Right atrium auricular region (tissue), 2 donors: ENCODE measurements at regions not wholly inside any gene's neighbourhood (a gene's known extent, or its start where the extent isn't known, plus 50 kb on each side); places are given as distances from the start of the nearest gene placed in this dataset.

Source experiments
- DNase-seq: peaks from one replicate; pipeline ENCODE4 v3.0.0-alpha.2; 2019; ENCODE audit warnings: low spot score
- H3K27ac ChIP-seq, 2 donors: fragments of 200-600 bp; sonication (generic); 1 replicate in 1 of 2; 2 replicates in 1 of 2; pipeline ENCODE4 v1.5.1; 2016 to 2019
- H3K27me3 ChIP-seq, 2 donors: fragments of 200-600 bp; sonication (generic); one replicate each; pipeline versions ENCODE4 v1.5.1 to v1.6.0; 2017 to 2019
- H3K36me3 ChIP-seq: fragments of 200-600 bp; sonication (generic); one replicate; pipeline ENCODE4 v1.5.1; 2016
- H3K4me1 ChIP-seq, 2 donors: fragments of 200-600 bp; sonication (generic); one replicate each; pipeline versions ENCODE4 v1.5.1 to v1.6.0; 2017 to 2019
- H3K4me3 ChIP-seq, 2 donors: fragments of 200-600 bp; sonication (generic); 1 replicate in 1 of 2; 2 replicates in 1 of 2; pipeline ENCODE4 v1.5.1; 2017 to 2019; ENCODE audit warnings: mild to moderate bottlenecking in 1 of 2, moderate library complexity in 1 of 2
- H3K9me3 ChIP-seq, 2 donors: fragments of 200-600 bp; sonication (generic); one replicate each; pipeline ENCODE4 v1.5.1; 2019
- TF ChIP-seq, protein P1 (sequence below), 2 donors: fragments of 200-600 bp; sonication (generic); IDR thresholded peaks; one replicate each; pipeline ENCODE4 v1.5.1; 2019; ENCODE audit warnings: antibody characterized with exemption in 2 of 2

DNA sequence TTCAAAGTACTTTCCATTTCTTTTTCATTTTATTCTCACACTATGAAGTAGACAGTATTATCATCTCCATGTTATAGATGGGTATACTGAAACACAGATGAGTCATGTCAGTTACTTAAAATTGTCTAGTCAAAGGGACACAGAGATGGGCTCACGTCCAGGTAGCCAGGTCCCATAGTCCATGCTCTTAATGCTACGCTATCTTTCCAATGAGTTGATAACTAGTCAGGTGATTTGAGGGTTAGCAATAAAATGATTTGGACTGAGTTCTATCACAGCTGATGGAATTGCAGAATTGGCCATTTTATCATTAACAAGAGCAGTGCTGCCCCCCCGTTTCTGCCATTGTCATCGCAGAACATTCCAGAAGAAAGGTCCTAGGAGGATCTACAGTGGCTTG lies 318.9 kb downstream of the DLEU7 start:
- no peaks in the 10 kb centered on the region for H3K9me3 ChIP-seq
- H3K27me3 ChIP-seq, result no peaks in the 10 kb centered on the region
- no peak for DNase-seq
- H3K27ac ChIP-seq, result no peak overlapping the region
- no peaks in the 10 kb centered on the region for H3K36me3 ChIP-seq
- no peak overlapping the region for H3K4me3 ChIP-seq
- peaks cover 0 to 54% of the 10 kb centered on the region in 2 donors for H3K4me1 ChIP-seq
- TF ChIP-seq, protein P1, sequence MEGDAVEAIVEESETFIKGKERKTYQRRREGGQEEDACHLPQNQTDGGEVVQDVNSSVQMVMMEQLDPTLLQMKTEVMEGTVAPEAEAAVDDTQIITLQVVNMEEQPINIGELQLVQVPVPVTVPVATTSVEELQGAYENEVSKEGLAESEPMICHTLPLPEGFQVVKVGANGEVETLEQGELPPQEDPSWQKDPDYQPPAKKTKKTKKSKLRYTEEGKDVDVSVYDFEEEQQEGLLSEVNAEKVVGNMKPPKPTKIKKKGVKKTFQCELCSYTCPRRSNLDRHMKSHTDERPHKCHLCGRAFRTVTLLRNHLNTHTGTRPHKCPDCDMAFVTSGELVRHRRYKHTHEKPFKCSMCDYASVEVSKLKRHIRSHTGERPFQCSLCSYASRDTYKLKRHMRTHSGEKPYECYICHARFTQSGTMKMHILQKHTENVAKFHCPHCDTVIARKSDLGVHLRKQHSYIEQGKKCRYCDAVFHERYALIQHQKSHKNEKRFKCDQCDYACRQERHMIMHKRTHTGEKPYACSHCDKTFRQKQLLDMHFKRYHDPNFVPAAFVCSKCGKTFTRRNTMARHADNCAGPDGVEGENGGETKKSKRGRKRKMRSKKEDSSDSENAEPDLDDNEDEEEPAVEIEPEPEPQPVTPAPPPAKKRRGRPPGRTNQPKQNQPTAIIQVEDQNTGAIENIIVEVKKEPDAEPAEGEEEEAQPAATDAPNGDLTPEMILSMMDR (IDR thresholded peaks at IDR 0.05), result no peak

DNA sequence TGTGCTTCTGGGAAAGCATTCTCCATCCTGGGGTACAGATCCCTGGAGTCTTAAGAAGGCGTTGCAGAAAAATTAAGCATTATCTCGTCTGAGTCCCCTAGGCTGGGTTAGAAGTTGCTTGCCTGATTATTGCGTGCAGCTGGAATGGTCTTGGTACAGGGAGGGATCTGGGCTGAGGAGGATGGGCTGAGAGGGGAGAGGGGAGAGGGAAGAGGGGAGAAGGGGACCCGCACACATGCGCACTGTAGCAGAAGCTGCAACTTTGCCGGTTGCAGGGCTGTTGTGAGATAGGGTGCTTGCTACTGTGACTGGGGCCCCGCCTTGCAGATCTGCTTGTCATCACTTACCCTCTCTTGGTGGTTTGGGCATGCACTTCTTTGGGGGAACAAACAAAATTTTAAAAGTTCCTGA lies 316.8 kb downstream of the DLEU7 start:
- Histone ChIP-seq H3K4me3 (no peak overlapping the region), H3K9me3 (no peaks in the 10 kb centered on the region), H3K4me1 (peaks cover 0 to 55% of the 10 kb centered on the region in 2 donors), H3K36me3 (no peaks in the 10 kb centered on the region), H3K27me3 (no peaks in the 10 kb centered on the region), H3K27ac (no peak overlapping the region)
- TF ChIP-seq, protein P1 (IDR thresholded peaks at IDR 0.05), result no peak
- DNase-seq, result no peak

DNA sequence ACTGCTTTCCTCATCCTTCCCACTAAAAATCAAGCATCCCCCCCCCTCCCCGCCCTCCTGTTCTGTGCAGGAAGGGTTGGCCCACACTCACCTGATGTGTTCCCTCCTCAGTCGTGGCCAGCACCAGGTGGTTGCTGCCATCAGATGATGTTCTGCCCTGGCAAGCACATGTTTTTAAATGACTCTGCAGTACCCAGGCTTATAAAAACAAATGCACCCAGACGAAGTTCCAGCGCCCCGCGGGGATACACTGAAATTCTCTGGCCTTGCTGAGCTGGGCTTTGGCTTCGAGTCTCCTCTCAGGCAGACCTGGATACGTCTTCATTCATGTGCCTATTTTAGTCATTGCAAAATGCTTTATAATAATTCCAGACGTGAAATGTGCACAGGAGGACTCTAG lies 316.3 kb downstream of the DLEU7 start:
- no peak for DNase-seq
- H3K9me3 ChIP-seq, result no peaks in the 10 kb centered on the region
- no peak overlapping the region for H3K4me3 ChIP-seq
- TF ChIP-seq, protein P1 (IDR thresholded peaks at IDR 0.05), result no peak
- H3K36me3 ChIP-seq, result no peaks in the 10 kb centered on the region
- H3K4me1 ChIP-seq, result peaks cover 0 to 50% of the 10 kb centered on the region in 2 donors
- no peaks in the 10 kb centered on the region for H3K27me3 ChIP-seq
- no peak overlapping the region for H3K27ac ChIP-seq

DNA sequence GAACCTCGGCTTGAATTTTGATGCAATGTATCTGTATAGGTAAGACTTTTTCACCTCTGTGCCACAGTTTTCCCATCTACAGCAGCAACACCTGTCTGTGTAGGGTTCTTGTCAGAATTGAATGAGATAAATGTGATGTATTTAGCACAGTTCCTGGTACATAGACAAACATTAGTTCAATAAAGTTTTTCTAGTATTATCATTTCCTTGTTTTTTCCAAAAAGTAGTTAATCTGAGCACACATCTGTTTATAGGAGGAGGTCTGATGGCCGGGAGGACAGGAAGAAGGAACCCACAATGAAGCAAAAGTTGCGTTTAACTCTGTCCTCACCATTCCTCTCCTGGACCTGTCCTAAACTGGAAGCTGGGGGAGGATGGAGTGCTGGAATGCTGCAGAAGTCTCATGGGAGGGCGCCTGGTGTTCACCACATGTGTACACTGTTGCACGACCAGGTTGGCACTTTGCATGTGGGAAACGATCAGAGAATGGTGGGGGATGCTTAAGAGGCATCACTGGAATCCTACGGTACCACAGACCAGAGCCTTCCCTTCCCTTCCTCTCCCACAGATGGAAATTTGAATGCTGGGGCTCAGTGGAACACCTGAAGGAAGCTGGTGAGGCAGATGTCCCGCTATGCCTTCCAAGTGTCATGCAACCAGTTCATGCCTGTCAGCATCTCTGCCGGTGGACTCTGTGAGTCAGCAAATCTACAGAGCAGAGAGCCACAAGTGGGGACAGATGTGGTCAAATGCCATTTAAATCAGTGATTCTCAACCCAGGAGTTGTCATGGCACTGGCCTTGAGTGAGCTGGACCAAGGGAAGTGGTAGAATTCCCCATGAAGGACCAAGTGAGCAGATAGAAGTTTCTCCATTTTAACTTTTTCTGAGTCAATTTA lies 315.6 kb downstream of the DLEU7 start:
- Histone ChIP-seq H3K27ac (peak overlapping the region in 1 of 2 donors; percentile 58), H3K4me1 (peaks cover 0 to 46% of the 10 kb centered on the region in 2 donors), H3K9me3 (no peaks in the 10 kb centered on the region), H3K36me3 (no peaks in the 10 kb centered on the region), H3K27me3 (no peaks in the 10 kb centered on the region), H3K4me3 (no peak overlapping the region)
- DNase-seq, result no peak
- TF ChIP-seq, protein P1 (IDR thresholded peaks at IDR 0.05), result no peak

DNA sequence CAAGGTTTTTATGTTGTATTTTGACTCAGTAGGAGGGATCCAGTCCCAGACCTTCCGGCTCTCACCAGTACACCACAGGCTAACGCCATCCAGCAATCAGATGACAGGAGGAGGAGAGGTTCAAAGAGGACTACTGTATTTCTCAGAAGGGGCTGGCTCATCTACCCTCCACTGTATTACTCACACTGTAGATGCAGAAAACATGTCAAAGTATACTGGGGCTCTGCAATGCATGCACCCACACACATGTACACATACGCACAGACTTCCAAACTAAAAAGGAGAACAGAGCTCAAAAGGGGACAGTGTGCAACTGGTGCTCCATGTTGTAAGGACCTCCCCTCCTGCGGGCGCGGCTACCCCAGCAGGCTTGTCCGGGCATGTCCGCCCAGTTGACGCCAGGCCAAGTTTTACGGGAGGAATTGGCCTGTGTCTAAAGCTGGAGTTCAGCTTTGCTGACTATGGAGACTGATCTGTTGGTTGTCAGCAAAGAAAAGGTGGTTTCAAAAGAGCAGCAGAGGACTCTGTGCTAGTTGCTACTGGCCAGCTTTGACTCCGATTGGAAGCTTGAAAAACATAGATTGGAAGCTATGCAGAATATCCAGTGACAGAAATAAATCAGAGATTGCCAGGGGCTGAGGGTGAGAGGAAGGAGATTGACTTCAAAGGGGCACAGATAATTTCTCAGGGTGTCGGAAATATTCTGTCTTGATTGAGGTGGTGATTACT lies 314.2 kb downstream of the DLEU7 start:
- peak overlapping the region; percentile 58 to 59 for H3K27ac ChIP-seq
- peak overlapping the region in 1 of 2 donors; percentile 31 for H3K4me3 ChIP-seq
- DNase-seq, result peak; percentile 86
- peaks cover 0 to 3% of the 10 kb centered on the region in 2 donors for H3K9me3 ChIP-seq
- TF ChIP-seq, protein P1 (IDR thresholded peaks at IDR 0.05), result peak in 1 of 2 donors; percentile 23
- H3K27me3 ChIP-seq, result no peaks in the 10 kb centered on the region
- no peaks in the 10 kb centered on the region for H3K36me3 ChIP-seq
- H3K4me1 ChIP-seq, result peaks cover 0 to 38% of the 10 kb centered on the region in 2 donors
